GM12872 (cell line): ENCODE measurements at regions not wholly inside any gene's neighbourhood (a gene's known extent, or its start where the extent isn't known, plus 50 kb on each side); places are given as distances from the start of the nearest gene placed in this dataset.

Experiments used
- CTCF ChIP-seq: IDR thresholded peaks from 3 replicates; pipeline ENCODE4 v1.5.1; 2011; ENCODE audit warnings: low read depth, mild to moderate bottlenecking, low read length, moderate library complexity; ENCODE audit not compliant: insufficient read depth

- TF ChIP-seq CTCF, result no peak
Observed at GRCh38 chr5:57932761-57933160, 450.1 kb upstream of the ACTBL2 start.

- no peak for TF ChIP-seq CTCF
Observed at GRCh38 chr5:57931807-57932206, 449.2 kb upstream of the ACTBL2 start.

GRCh38 chr5:57931352-57931751 is 448.7 kb upstream of the ACTBL2 start:
- no peak for TF ChIP-seq CTCF

- no peak for TF ChIP-seq CTCF
Observed at GRCh38 chr5:57929271-57929670, 446.7 kb upstream of the ACTBL2 start.

GRCh38 chr5:57917004-57917403 is 434.4 kb upstream of the ACTBL2 start:
- TF ChIP-seq CTCF, result no peak

- no peak for TF ChIP-seq CTCF
Observed at GRCh38 chr5:57915536-57915935, 432.9 kb upstream of the ACTBL2 start.

- TF ChIP-seq CTCF, result no peak
Observed at GRCh38 chr5:57911438-57911837, 428.8 kb upstream of the ACTBL2 start.

GRCh38 chr5:57906671-57907070 is 424.1 kb upstream of the ACTBL2 start:
- no peak for TF ChIP-seq CTCF
